Neural cell (in vitro differentiated cells): ENCODE measurements at regions not wholly inside any gene's neighbourhood (a gene's known extent, or its start where the extent isn't known, plus 50 kb on each side); places are given as distances from the start of the nearest gene placed in this dataset.

Experiments
- CTCF ChIP-seq: fragments of 450-650 bp; IDR thresholded peaks from 2 replicates; pipeline ENCODE4 v1.5.1; 2014; ENCODE audit warnings: antibody characterized with exemption, mild to moderate bottlenecking, moderate library complexity; ENCODE audit not compliant: poor library complexity, severe bottlenecking
- EZH2 ChIP-seq: fragments of 200-600, 300-800 bp; shearing (Covaris generic), sonication (generic); IDR thresholded peaks from 2 replicates; pipeline ENCODE4 v1.6.1; 2014; ENCODE audit warnings: antibody characterized with exemption, low read length, borderline replicate concordance, mild to moderate bottlenecking; ENCODE audit not compliant: insufficient read depth, poor library complexity, severe bottlenecking
- MXI1 ChIP-seq: fragments of 450-650 bp; conservative IDR thresholded peaks from 2 replicates; pipeline ENCODE4 v1.6.1; 2014; ENCODE audit warnings: antibody characterized with exemption, mild to moderate bottlenecking; ENCODE audit not compliant: poor library complexity, severe bottlenecking
- POLR2AphosphoS5 ChIP-seq: IDR thresholded peaks from 2 replicates; pipeline ENCODE4 v1.6.1; 2012
- RAD21 ChIP-seq: fragments of 450-650 bp; conservative IDR thresholded peaks from 2 replicates; pipeline ENCODE4 v1.6.1; 2014; ENCODE audit warnings: antibody characterized with exemption, mild to moderate bottlenecking, moderate library complexity
- SMC3 ChIP-seq: fragments of 450-650 bp; conservative IDR thresholded peaks from 2 replicates; pipeline ENCODE4 v1.6.1; 2014; ENCODE audit warnings: antibody characterized with exemption, mild to moderate bottlenecking, moderate library complexity; ENCODE audit not compliant: poor library complexity
- TAF1 ChIP-seq: IDR thresholded peaks from 2 replicates; pipeline ENCODE4 v1.6.1; 2012; ENCODE audit warnings: low read depth

DNA sequence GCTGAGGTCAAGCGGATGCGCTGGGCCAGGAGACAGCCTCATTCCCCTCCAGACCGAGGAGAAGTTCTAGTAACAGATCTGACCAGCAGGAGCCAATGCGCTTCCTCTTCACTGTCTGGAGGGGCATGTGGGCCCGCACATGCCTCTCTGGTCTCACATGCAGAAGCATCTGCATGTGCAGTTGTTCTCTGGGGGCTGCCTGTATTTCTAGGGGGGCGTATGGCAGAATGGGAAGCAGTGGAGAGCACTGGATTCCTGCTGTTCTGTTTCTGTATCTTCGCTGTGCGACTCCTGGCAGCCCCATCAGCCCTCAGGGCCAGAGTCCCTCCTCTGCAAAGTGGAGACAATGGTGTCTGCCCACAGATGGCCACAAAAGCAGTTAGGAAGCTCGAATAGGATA, 170.4 kb upstream of the IQSEC1 start:
- TF ChIP-seq CTCF (no peak), EZH2 (no peak), MXI1 (no peak), POLR2AphosphoS5 (no peak), TAF1 (no peak), SMC3 (no peak), RAD21 (no peak)
